MM.1S (cell line): ENCODE measurements at regions not wholly inside any gene's neighbourhood (a gene's known extent, or its start where the extent isn't known, plus 50 kb on each side); places are given as distances from the start of the nearest gene placed in this dataset.

Experiments
- CTCF ChIP-seq: fragments of 300-600 bp; sonication (generic); IDR thresholded peaks from 2 replicates; pipeline ENCODE4 v1.5.1; 2016; ENCODE audit warnings: antibody characterized with exemption, low read length, mixed read lengths
- EZH2 ChIP-seq: fragments of 300-600 bp; sonication (generic); optimal IDR thresholded peaks from 2 replicates; pipeline ENCODE3; 2017; ENCODE audit warnings: low read depth, mild to moderate bottlenecking, antibody characterized with exemption, low read length, mixed read lengths
- EZH2phosphoT487 ChIP-seq: fragments of 300-600 bp; sonication (generic); IDR thresholded peaks from 2 replicates; pipeline ENCODE4 v1.6.1; 2018; ENCODE audit warnings: antibody characterized with exemption, low read length

- TF ChIP-seq CTCF: no peak
- TF ChIP-seq EZH2: no peak
- TF ChIP-seq EZH2phosphoT487: no peak
These were observed 336.2 kb downstream of the MID1IP1 start for GRCh38 chrX:39137363-39137954.
